D721Med (cell line): ENCODE measurements at regions not wholly inside any gene's neighbourhood (a gene's known extent, or its start where the extent isn't known, plus 50 kb on each side); places are given as distances from the start of the nearest gene placed in this dataset.

Experiments
- DNase-seq: peaks from one replicate; pipeline ENCODE4 v3.0.0; 2011; ENCODE audit warnings: low spot score; ENCODE audit not compliant: insufficient read length
- FAIRE-seq: peaks from 2 replicates; lab custom pipeline; 2011; peaks lifted over from hg19 to GRCh38; lab: Jason Lieb, UNC
- CTCF ChIP-seq: IDR thresholded peaks from 2 replicates; pipeline ENCODE4 v1.5.1; 2012; ENCODE audit warnings: mild to moderate bottlenecking, control low read depth; ENCODE audit not compliant: insufficient read depth; ENCODE audit errors: missing control alignments

GRCh38 chr7:130999926-131000325 is 265.9 kb upstream of the KLF14 start:
- FAIRE-seq (no peak), DNase-seq (no peak)
- no peak for TF ChIP-seq CTCF

- DNase-seq = no peak
- no peak for TF ChIP-seq CTCF
- FAIRE-seq = no peak
Observed at GRCh38 chr7:131000389-131000788, 266.4 kb upstream of the KLF14 start.

GRCh38 chr7:131000873-131001272 is 266.9 kb upstream of the KLF14 start:
- no peak for TF ChIP-seq CTCF
- DNase-seq (no peak), FAIRE-seq (no peak)

- no peak for FAIRE-seq
- DNase-seq = no peak
- TF ChIP-seq CTCF = no peak
Observed at GRCh38 chr7:131002600-131002999, 268.6 kb upstream of the KLF14 start.

GRCh38 chr7:131003634-131004033 is 269.6 kb upstream of the KLF14 start:
- no peak for FAIRE-seq
- no peak for TF ChIP-seq CTCF

GRCh38 chr7:131004371-131004770 is 270.4 kb upstream of the KLF14 start:
- no peak for TF ChIP-seq CTCF
- FAIRE-seq = no peak
- DNase-seq = no peak

More at GRCh38 chr7:131003634-131004033, 269.6 kb upstream of the KLF14 start:
- DNase-seq = no peak

DNA sequence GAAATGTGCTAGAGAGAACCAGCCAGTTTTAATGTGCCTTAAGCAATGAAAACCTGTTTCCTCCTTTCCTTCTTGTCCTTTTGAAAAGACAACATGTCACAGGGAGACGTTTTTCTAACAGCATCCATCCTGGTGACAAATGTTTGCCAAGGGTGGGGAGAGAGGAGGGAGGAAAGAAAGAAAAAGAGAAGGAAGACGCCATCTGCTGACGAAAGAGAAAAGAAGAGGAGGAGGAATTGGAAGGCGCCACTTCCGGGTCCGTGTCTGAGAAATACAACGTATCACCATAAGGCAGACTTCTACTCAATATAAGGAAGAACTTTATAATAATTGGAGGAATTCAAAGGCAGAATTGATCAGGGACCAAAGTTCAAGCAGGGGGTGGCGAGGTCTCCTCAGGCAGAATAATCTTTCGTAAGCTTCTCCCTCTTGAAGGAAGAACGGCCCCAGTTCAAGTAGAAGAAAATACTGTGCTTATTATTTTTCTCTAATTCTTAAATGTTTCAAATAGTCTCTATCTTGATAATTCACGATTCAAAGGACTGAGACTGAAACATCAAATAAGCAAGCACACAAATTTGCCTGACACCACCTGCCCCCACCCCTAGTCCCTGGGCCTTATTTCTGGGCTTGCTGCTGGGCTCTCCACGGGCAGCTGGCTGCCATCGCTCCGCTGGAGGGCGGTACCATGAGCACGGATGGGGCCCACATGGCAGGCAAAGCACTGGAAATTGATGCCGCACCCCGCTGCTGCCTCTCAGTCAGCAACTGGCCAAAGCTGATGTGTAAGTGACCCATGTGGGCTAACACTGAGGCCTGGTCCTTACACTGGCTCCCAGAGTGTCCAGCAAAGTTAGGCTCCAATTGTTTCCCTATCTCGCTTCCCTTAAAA is 273.7 kb upstream of the KLF14 start:
- no peak for DNase-seq
- no peak for FAIRE-seq
- peak; percentile 59 for TF ChIP-seq CTCF
